IPS-NIHi7 (cell line): ENCODE measurements at regions not wholly inside any gene's neighbourhood (a gene's known extent, or its start where the extent isn't known, plus 50 kb on each side); places are given as distances from the start of the nearest gene placed in this dataset.
A peak's percentile ranks its signal among the peaks of the same experiment; 100 is the strongest.

Source experiments
- DNase-seq: peaks from one replicate; pipeline ENCODE4 v3.0.0; 2012; ENCODE audit warnings: mixed read lengths; ENCODE audit errors: extremely low spot score

GRCh38 chr10:21264271-21264670, 261.2 kb downstream of the SKIDA1 start:
- no peak for DNase-seq

GRCh38 chr10:21263839-21264238, 261.6 kb downstream of the SKIDA1 start:
- no peak for DNase-seq

GRCh38 chr10:21263263-21263803, 262.1 kb downstream of the SKIDA1 start:
- no peak for DNase-seq

- DNase-seq: no peak
Measured at GRCh38 chr10:21261842-21262294, 263.6 kb downstream of the SKIDA1 start.

GRCh38 chr10:21260506-21261149, 264.9 kb downstream of the SKIDA1 start:
- DNase-seq: peak; percentile 38

- DNase-seq: no peak
Measured at GRCh38 chr10:21260066-21260465, 265.4 kb downstream of the SKIDA1 start.

- DNase-seq: no peak
Measured at GRCh38 chr10:21257919-21258318, 267.6 kb downstream of the SKIDA1 start.

- DNase-seq: no peak
Measured at GRCh38 chr10:21257191-21257590, 268.3 kb downstream of the SKIDA1 start.

GRCh38 chr10:21249435-21249834, 276.0 kb downstream of the SKIDA1 start:
- no peak for DNase-seq

- DNase-seq: no peak
Measured at GRCh38 chr10:21247592-21247991, 277.9 kb downstream of the SKIDA1 start.

GRCh38 chr10:21246178-21246577, 279.3 kb downstream of the SKIDA1 start:
- DNase-seq: no peak

- no peak for DNase-seq
Measured at GRCh38 chr10:21243748-21244257, 281.7 kb downstream of the SKIDA1 start.

GRCh38 chr10:21242915-21243314, 282.6 kb downstream of the SKIDA1 start:
- DNase-seq: no peak

GRCh38 chr10:21238717-21239116, 286.8 kb downstream of the SKIDA1 start:
- DNase-seq: no peak

- no peak for DNase-seq
Measured at GRCh38 chr10:21238044-21238443, 287.4 kb downstream of the SKIDA1 start.

GRCh38 chr10:21234761-21235160, 290.7 kb downstream of the SKIDA1 start:
- DNase-seq: no peak

- no peak for DNase-seq
Measured at GRCh38 chr10:21230219-21230618, 295.3 kb downstream of the SKIDA1 start.

- DNase-seq: no peak
Measured at GRCh38 chr10:21217748-21218367, 307.6 kb downstream of the SKIDA1 start.

- no peak for DNase-seq
Measured at GRCh38 chr10:21217107-21217506, 308.4 kb downstream of the SKIDA1 start.

- no peak for DNase-seq
Measured at GRCh38 chr10:21214329-21214728, 311.2 kb downstream of the SKIDA1 start.

GRCh38 chr10:21213381-21213780, 312.1 kb downstream of the SKIDA1 start:
- DNase-seq: no peak

GRCh38 chr10:21212912-21213311, 312.6 kb downstream of the SKIDA1 start:
- no peak for DNase-seq

GRCh38 chr10:21212348-21212747, 313.1 kb downstream of the SKIDA1 start:
- no peak for DNase-seq
